CD14-positive monocyte (primary cell): ENCODE measurements at regions not wholly inside any gene's neighbourhood (a gene's known extent, or its start where the extent isn't known, plus 50 kb on each side); places are given as distances from the start of the nearest gene placed in this dataset.

Source experiments
- DNase-seq, 3 donors: peaks; one replicate each; pipeline ENCODE4 v3.0.0-alpha.2; 2011 to 2022
- H2AFZ ChIP-seq: 2 replicates; pipeline ENCODE4 v1.6.0; 2012; ENCODE audit warnings: mild to moderate bottlenecking, low read depth, low read length, inconsistent platforms; ENCODE audit not compliant: insufficient read depth, poor library complexity, severe bottlenecking
- H3K27ac ChIP-seq, 2 donors: 1 replicate in 1 of 2; 2 replicates in 1 of 2; pipeline ENCODE4 v1.5.1; 2012 to 2013; ENCODE audit warnings: low read length in 2 of 2, control low read depth in 1 of 2, inconsistent platforms in 1 of 2, low read depth in 1 of 2, mild to moderate bottlenecking in 1 of 2
- H3K27me3 ChIP-seq, 2 donors: one replicate each; pipeline versions ENCODE4 v1.6.0 to v1.6.1; 2011 to 2013; ENCODE audit warnings: low read length in 2 of 2; ENCODE audit not compliant: control insufficient read depth in 2 of 2, insufficient read depth in 2 of 2
- H3K36me3 ChIP-seq, 2 donors: replicated peaks in 1 of 2; 1 replicate in 1 of 2; 2 replicates in 1 of 2; pipeline versions ENCODE4 v1.5.1 to v1.6.1; 2012 to 2013; ENCODE audit warnings: low read length in 2 of 2, control low read depth in 1 of 2, inconsistent platforms in 1 of 2, mild to moderate bottlenecking in 1 of 2; ENCODE audit not compliant: insufficient read depth in 2 of 2, control insufficient read depth in 1 of 2
- H3K4me1 ChIP-seq, 2 donors: 1 replicate in 1 of 2; 2 replicates in 1 of 2; pipeline versions ENCODE4 v1.5.1 to v1.6.1; 2012 to 2013; ENCODE audit warnings: low read length in 2 of 2, control low read depth in 1 of 2, inconsistent platforms in 1 of 2, mild to moderate bottlenecking in 1 of 2, moderate library complexity in 1 of 2; ENCODE audit not compliant: insufficient read depth in 2 of 2, control insufficient read depth in 1 of 2
- H3K4me2 ChIP-seq: replicated peaks from 2 replicates; pipeline ENCODE3; 2012; ENCODE audit warnings: low read length, moderate library complexity, mild to moderate bottlenecking; ENCODE audit not compliant: poor library complexity, severe bottlenecking; ENCODE audit errors: extremely low read depth
- H3K4me3 ChIP-seq, 3 experiments: fragments of 200-600 bp in 1 of 3; sonication (generic) in 1 of 3; replicated peaks in 1 of 3; 1 replicate in 2 of 3; 2 replicates in 1 of 3; pipeline ENCODE4 v1.5.1; 2011 to 2013; ENCODE audit warnings: low read length in 3 of 3, mild to moderate bottlenecking in 3 of 3, control low read depth in 2 of 3, low read depth in 2 of 3, inconsistent platforms in 1 of 3, moderate library complexity in 1 of 3
- H3K79me2 ChIP-seq: 2 replicates; pipeline ENCODE4 v1.6.0; 2012; ENCODE audit warnings: mild to moderate bottlenecking, control low read depth, inconsistent platforms, low read length, moderate library complexity; ENCODE audit not compliant: insufficient read depth
- H3K9ac ChIP-seq: 2 replicates; pipeline ENCODE4 v1.6.0; 2017; ENCODE audit warnings: low read length, mild to moderate bottlenecking; ENCODE audit not compliant: insufficient read depth, poor library complexity, severe bottlenecking
- H3K9me3 ChIP-seq, 2 donors: replicated peaks in 1 of 2; 1 replicate in 1 of 2; 2 replicates in 1 of 2; pipeline versions ENCODE4 v1.5.1 to v1.6.1; 2012 to 2013; ENCODE audit warnings: low read length in 2 of 2, control low read depth in 1 of 2; ENCODE audit not compliant: control insufficient read depth in 1 of 2, insufficient read depth in 1 of 2
- H4K20me1 ChIP-seq: 2 replicates; pipeline ENCODE4 v1.6.0; 2012; ENCODE audit warnings: mild to moderate bottlenecking, low read length, control low read depth, moderate library complexity; ENCODE audit not compliant: insufficient read depth
- H3K27ac Mint-ChIP-seq, 7 donors: one replicate each; pipeline ENCODE4 v1.8.0; 2020; ENCODE audit warnings: mild to moderate bottlenecking in 7 of 7, mixed read lengths in 7 of 7, moderate library complexity in 6 of 7, inconsistent platforms in 2 of 7
- H3K27me3 Mint-ChIP-seq, 3 donors: one replicate each; pipeline ENCODE4 v1.8.0; 2021 to 2022; ENCODE audit warnings: low read depth in 3 of 3, mild to moderate bottlenecking in 3 of 3, mixed read lengths in 3 of 3, moderate library complexity in 3 of 3, inconsistent platforms in 1 of 3
- H3K36me3 Mint-ChIP-seq, 2 donors: one replicate each; pipeline ENCODE4 v1.8.0; 2020; ENCODE audit warnings: mixed read lengths in 2 of 2, inconsistent platforms in 1 of 2, mild to moderate bottlenecking in 1 of 2
- H3K4me1 Mint-ChIP-seq: one replicate; pipeline ENCODE4 v1.8.0; 2020; ENCODE audit warnings: mild to moderate bottlenecking, mixed read lengths
- H3K4me3 Mint-ChIP-seq, 2 donors: one replicate each; pipeline ENCODE4 v1.8.0; 2020; ENCODE audit warnings: mild to moderate bottlenecking in 2 of 2, mixed read lengths in 2 of 2, moderate library complexity in 1 of 2
- H3K9me3 Mint-ChIP-seq, 7 donors: one replicate each; pipeline ENCODE4 v1.8.0; 2020 to 2022; ENCODE audit warnings: mixed read lengths in 7 of 7, mild to moderate bottlenecking in 6 of 7, moderate library complexity in 6 of 7, inconsistent platforms in 2 of 7
- WGBS: methylation state at CpG from one replicate; pipeline ENCODE4 v1.1.5; 2013; ENCODE audit warnings: missing lambda C conversion rate; ENCODE audit not compliant: insufficient coverage; 5-methylcytosine and 5-hydroxymethylcytosine counted together
- intact Hi-C, 2 donors: fragments of 100-400 bp; cut with micrococcal nuclease; formaldehyde crosslinking; loops; one replicate each; pipeline versions ENCODE4 v1.15.0 to v1.15.1; 2023
- TF ChIP-seq, protein P1 (sequence below): fragments of 200-600 bp; IDR thresholded peaks from one replicate; pipeline ENCODE4 v1.8.0; 2022; ENCODE audit warnings: antibody characterized with exemption, mild to moderate bottlenecking

DNA sequence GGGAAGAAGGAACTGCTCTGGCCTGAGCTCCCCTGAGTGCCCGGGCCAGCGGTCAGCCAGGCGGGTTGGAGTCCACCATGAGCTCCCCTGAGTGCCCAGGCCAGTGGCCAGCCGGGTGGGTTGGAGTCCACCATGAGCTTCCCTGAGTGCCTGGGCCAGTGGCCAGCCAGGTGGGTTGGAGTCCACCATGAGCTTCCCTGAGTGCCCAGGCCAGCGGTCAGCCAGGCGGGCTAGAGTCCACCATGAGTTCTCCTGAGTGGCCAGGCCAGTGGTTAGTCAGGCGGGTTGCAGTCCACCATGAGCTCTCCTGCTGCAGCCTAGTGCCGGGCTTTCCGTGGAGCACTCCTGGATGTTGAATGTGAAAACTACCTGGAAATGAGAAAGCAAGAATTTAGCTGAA is 844.0 kb downstream of the TBC1D22A start:
- intact Hi-C loops: no loop called here
- Histone ChIP-seq H3K27ac (no peak overlapping the region), H3K4me1 (no peaks in the 10 kb centered on the region), H3K4me2 (no peak overlapping the region), H3K36me3 (no peaks in the 10 kb centered on the region), H2AFZ (no peak overlapping the region), H3K27me3 (no peaks in the 10 kb centered on the region), H4K20me1 (no peaks in the 10 kb centered on the region), H3K4me3 (no peak overlapping the region), H3K9me3 (peaks cover 0 to 8% of the 10 kb centered on the region in 2 donors), H3K79me2 (no peaks in the 10 kb centered on the region), H3K9ac (no peak overlapping the region)
- Mint-ChIP-seq H3K27me3 (peaks cover 0 to 8% (median 3%) of the 10 kb centered on the region in 3 donors), H3K36me3 (no peaks in the 10 kb centered on the region), H3K27ac (no peak overlapping the region), H3K9me3 (peaks cover 0 to 12% (median 9%) of the 10 kb centered on the region in 7 donors), H3K4me3 (no peak overlapping the region), H3K4me1 (no peaks in the 10 kb centered on the region)
- WGBS: 93% methylated on average over 7 of the region's 9 CpGs
- DNase-seq: no peak
- TF ChIP-seq, protein P1, sequence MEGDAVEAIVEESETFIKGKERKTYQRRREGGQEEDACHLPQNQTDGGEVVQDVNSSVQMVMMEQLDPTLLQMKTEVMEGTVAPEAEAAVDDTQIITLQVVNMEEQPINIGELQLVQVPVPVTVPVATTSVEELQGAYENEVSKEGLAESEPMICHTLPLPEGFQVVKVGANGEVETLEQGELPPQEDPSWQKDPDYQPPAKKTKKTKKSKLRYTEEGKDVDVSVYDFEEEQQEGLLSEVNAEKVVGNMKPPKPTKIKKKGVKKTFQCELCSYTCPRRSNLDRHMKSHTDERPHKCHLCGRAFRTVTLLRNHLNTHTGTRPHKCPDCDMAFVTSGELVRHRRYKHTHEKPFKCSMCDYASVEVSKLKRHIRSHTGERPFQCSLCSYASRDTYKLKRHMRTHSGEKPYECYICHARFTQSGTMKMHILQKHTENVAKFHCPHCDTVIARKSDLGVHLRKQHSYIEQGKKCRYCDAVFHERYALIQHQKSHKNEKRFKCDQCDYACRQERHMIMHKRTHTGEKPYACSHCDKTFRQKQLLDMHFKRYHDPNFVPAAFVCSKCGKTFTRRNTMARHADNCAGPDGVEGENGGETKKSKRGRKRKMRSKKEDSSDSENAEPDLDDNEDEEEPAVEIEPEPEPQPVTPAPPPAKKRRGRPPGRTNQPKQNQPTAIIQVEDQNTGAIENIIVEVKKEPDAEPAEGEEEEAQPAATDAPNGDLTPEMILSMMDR: no peak

DNA sequence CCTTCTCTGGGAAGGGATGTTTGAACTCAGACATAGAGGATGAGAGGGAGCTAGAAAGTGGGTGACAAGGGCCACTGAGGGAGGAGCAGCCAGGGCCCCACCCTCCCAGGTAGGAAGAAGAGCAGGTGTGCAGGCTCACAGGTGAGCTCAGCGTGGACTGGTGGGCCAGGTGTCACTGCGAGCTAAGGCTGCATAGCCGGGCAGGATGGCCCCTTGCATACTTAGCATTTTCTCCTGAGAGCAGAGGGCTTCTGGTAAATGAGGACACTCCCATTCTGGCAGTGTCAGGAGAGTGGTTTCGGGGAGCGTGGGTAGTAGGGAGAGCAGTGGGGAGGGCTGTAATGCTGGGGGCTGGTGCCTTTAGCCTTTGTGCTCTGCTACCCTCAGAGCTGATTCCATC is 843.4 kb downstream of the TBC1D22A start:
- H3K4me3 Mint-ChIP-seq: no peak overlapping the region
- no peak overlapping the region for H3K4me2 ChIP-seq
- no peak overlapping the region for H3K4me3 ChIP-seq
- no peaks in the 10 kb centered on the region for H4K20me1 ChIP-seq
- H3K27me3 ChIP-seq: no peaks in the 10 kb centered on the region
- no peak overlapping the region for H2AFZ ChIP-seq
- no peaks in the 10 kb centered on the region for H3K36me3 Mint-ChIP-seq
- intact Hi-C loops: no loop called here
- H3K27ac Mint-ChIP-seq: no peak overlapping the region
- no peak overlapping the region for H3K9ac ChIP-seq
- no peaks in the 10 kb centered on the region for H3K4me1 Mint-ChIP-seq
- no peak overlapping the region for H3K27ac ChIP-seq
- H3K4me1 ChIP-seq: no peaks in the 10 kb centered on the region
- H3K27me3 Mint-ChIP-seq: peaks cover 0 to 9% (median 3%) of the 10 kb centered on the region in 3 donors
- TF ChIP-seq, protein P1: no peak
- H3K9me3 ChIP-seq: peaks cover 0 to 8% of the 10 kb centered on the region in 2 donors
- 91% methylated on average over 3 of the region's 5 CpGs for WGBS
- H3K79me2 ChIP-seq: no peaks in the 10 kb centered on the region
- no peaks in the 10 kb centered on the region for H3K36me3 ChIP-seq
- DNase-seq: no peak
- peaks cover 0 to 12% (median 9%) of the 10 kb centered on the region in 7 donors for H3K9me3 Mint-ChIP-seq
